HFF-Myc (cell line): ENCODE measurements at regions not wholly inside any gene's neighbourhood (a gene's known extent, or its start where the extent isn't known, plus 50 kb on each side); places are given as distances from the start of the nearest gene placed in this dataset.

Experiments
- DNase-seq: peaks from one replicate; pipeline ENCODE4 v3.0.0-alpha.2; 2011; ENCODE audit warnings: low read depth; ENCODE audit errors: extremely low read depth
- H3K4me3 ChIP-seq: replicated peaks from 2 replicates; pipeline ENCODE4 v1.5.1; 2011; ENCODE audit warnings: low read depth, mild to moderate bottlenecking, control low read depth, low read length
- CTCF ChIP-seq: IDR thresholded peaks from 2 replicates; pipeline ENCODE4 v1.5.1; 2012; ENCODE audit warnings: mild to moderate bottlenecking, low read depth, low read length, control low read depth; ENCODE audit errors: missing control alignments

GRCh38 chr5:156142867-156143266 is 184.1 kb upstream of the SGCD start:
- no peak overlapping the region for H3K4me3 ChIP-seq
- no peak for TF ChIP-seq CTCF
- DNase-seq, result no peak

- no peak for DNase-seq
- H3K4me3 ChIP-seq, result no peak overlapping the region
- no peak for TF ChIP-seq CTCF
Observed at GRCh38 chr5:156147261-156147943, 179.6 kb upstream of the SGCD start.

GRCh38 chr5:156147944-156148285 is 179.0 kb upstream of the SGCD start:
- no peak overlapping the region for H3K4me3 ChIP-seq
- no peak for TF ChIP-seq CTCF
- DNase-seq, result no peak

GRCh38 chr5:156148301-156148700 is 178.7 kb upstream of the SGCD start:
- DNase-seq, result no peak
- TF ChIP-seq CTCF, result no peak
- H3K4me3 ChIP-seq, result no peak overlapping the region

GRCh38 chr5:156149213-156149612 is 177.8 kb upstream of the SGCD start:
- no peak for TF ChIP-seq CTCF
- H3K4me3 ChIP-seq, result no peak overlapping the region
- no peak for DNase-seq

- H3K4me3 ChIP-seq, result no peak overlapping the region
- no peak for DNase-seq
- TF ChIP-seq CTCF, result no peak
Observed at GRCh38 chr5:156153602-156154001, 173.4 kb upstream of the SGCD start.

- no peak for TF ChIP-seq CTCF
- H3K4me3 ChIP-seq, result no peak overlapping the region
- no peak for DNase-seq
Observed at GRCh38 chr5:156154757-156155156, 172.2 kb upstream of the SGCD start.
